Suppressor macrophage treated with lipopolysaccharide for 4 hours (primary cell): ENCODE measurements at regions not wholly inside any gene's neighbourhood (a gene's known extent, or its start where the extent isn't known, plus 50 kb on each side); places are given as distances from the start of the nearest gene placed in this dataset.

Experiments used
- DNase-seq: peaks from one replicate; pipeline ENCODE4 v3.0.0-alpha.2; 2020

- no peak for DNase-seq
These were observed 404.1 kb downstream of the PTPRU start for GRCh38 chr1:29640428-29640785.

GRCh38 chr1:29639741-29640427 is 403.6 kb downstream of the PTPRU start:
- no peak for DNase-seq

GRCh38 chr1:29639156-29639736 is 402.9 kb downstream of the PTPRU start:
- DNase-seq: no peak

- DNase-seq: no peak
These were observed 402.0 kb downstream of the PTPRU start for GRCh38 chr1:29638281-29638680.

GRCh38 chr1:29636936-29637335 is 400.6 kb downstream of the PTPRU start:
- DNase-seq: no peak

- DNase-seq: no peak
These were observed 399.4 kb downstream of the PTPRU start for GRCh38 chr1:29635501-29636263.

GRCh38 chr1:29634746-29635335 is 398.5 kb downstream of the PTPRU start:
- DNase-seq: no peak

GRCh38 chr1:29634324-29634723 is 398.0 kb downstream of the PTPRU start:
- no peak for DNase-seq

- no peak for DNase-seq
These were observed 397.4 kb downstream of the PTPRU start for GRCh38 chr1:29633771-29634170.

- no peak for DNase-seq
These were observed 396.7 kb downstream of the PTPRU start for GRCh38 chr1:29632806-29633615.

GRCh38 chr1:29631836-29632805 is 395.8 kb downstream of the PTPRU start:
- DNase-seq: no peak

- DNase-seq: no peak
These were observed 395.0 kb downstream of the PTPRU start for GRCh38 chr1:29631361-29631760.

GRCh38 chr1:29630756-29631155 is 394.4 kb downstream of the PTPRU start:
- DNase-seq: no peak

GRCh38 chr1:29629814-29630516 is 393.6 kb downstream of the PTPRU start:
- no peak for DNase-seq

GRCh38 chr1:29629401-29629800 is 393.1 kb downstream of the PTPRU start:
- no peak for DNase-seq

GRCh38 chr1:29628190-29628589 is 391.9 kb downstream of the PTPRU start:
- DNase-seq: no peak

GRCh38 chr1:29626726-29627125 is 390.4 kb downstream of the PTPRU start:
- no peak for DNase-seq

GRCh38 chr1:29626066-29626465 is 389.7 kb downstream of the PTPRU start:
- no peak for DNase-seq

GRCh38 chr1:29625084-29625420 is 388.7 kb downstream of the PTPRU start:
- no peak for DNase-seq

- DNase-seq: no peak
These were observed 388.2 kb downstream of the PTPRU start for GRCh38 chr1:29624320-29625083.
